HG03045 (cell line): ENCODE measurements at regions not wholly inside any gene's neighbourhood (a gene's known extent, or its start where the extent isn't known, plus 50 kb on each side); places are given as distances from the start of the nearest gene placed in this dataset.
"Not testable (repeated sequence)": the region's sequence is repeated elsewhere in the genome, so short reads cannot be mapped to it uniquely, and the experiment has no call there.

ENCODE experiments used
- ATAC-seq: cut with Tn5 transposase; IDR thresholded peaks from one replicate; pipeline ENCODE4 v1.9.1; 2021; ENCODE audit warnings: mild to moderate bottlenecking, moderate library complexity; ENCODE audit not compliant: unreplicated experiment

- not testable (repeated sequence) for ATAC-seq
Measured at GRCh38 chr5:34188001-34188822, 145.2 kb upstream of the C1QTNF3 start.

GRCh38 chr5:34189246-34189645 is 146.2 kb upstream of the C1QTNF3 start:
- not testable (repeated sequence) for ATAC-seq

GRCh38 chr5:34189752-34190411 is 146.9 kb upstream of the C1QTNF3 start:
- not testable (repeated sequence) for ATAC-seq

GRCh38 chr5:34190466-34190865 is 147.5 kb upstream of the C1QTNF3 start:
- not testable (repeated sequence) for ATAC-seq

DNA sequence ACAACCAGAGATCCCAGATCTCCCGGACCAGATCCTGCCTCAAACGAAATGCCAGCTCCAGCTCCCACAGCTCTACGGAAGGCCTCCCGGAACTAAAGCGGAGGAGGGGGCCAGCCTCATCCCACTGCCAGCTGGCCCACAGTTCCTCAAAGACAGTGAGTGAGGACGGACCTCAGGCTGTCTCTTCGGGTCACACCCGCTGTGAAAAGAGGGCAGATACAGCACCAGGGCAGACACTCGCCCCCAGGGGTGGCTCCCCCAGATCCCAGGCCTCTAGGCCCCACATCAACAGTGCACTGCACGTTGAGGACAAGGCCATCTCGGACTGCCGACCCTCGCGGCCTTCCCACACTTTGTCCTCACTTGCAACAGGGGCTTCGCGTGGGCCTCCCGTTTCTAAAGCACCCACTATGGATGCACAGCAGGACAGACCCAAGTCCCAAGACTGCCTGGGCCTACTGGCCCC is 148.3 kb upstream of the C1QTNF3 start:
- ATAC-seq: not testable (repeated sequence)

DNA sequence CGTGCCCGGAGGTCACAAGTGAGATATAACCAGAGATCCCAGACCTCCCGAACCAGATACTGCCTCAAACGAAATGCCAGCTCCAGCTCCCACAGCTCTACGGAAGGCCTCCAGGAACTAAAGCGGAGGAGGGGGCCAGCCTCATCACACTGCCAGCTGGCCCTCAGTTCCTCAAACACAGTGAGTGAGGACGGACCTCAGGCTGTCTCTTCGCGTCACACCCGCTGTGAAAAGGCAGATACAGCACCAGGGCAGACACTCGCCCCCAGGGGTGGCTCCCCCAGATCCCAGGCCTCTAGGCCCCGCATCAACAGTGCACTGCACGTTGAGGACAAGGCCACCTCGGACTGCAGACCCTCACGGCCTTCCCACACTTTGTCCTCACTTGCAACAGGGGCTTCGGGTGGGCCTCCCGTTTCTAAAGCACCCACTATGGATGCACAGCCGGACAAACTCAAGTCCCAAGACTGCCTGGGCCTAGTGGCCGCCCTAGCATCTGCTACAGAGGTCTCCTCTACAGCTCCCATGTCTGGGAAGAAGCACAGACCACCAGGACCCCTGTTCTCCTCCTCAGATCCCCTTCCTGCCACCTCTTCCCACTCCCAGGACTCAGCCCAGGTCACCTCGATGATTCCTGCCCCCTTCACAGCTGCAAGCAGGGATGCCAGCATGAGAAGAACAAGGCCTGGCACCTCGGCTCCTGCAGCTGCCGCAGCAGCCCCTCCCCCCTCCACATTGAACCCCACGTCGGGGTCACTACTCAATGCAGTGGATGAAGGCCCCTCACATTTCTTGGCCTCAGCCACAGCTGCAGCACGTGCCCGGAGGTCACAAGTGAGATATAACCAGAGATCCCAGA is 149.3 kb upstream of the C1QTNF3 start:
- ATAC-seq: not testable (repeated sequence)

DNA sequence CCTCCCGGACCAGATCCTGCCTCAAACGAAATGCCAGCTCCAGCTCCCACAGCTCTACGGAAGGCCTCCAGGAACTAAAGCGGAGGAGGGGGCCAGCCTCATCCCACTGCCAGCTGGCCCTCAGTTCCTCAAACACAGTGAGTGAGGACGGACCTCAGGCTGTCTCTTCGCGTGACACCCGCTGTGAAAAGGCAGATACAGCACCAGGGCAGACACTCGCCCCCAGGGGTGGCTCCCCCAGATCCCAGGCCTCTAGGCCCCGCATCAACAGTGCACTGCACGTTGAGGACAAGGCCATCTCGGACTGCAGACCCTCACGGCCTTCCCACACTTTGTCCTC is 149.9 kb upstream of the C1QTNF3 start:
- ATAC-seq: not testable (repeated sequence)

- ATAC-seq: not testable (repeated sequence)
Measured at GRCh38 chr5:34193297-34193696, 150.3 kb upstream of the C1QTNF3 start.

DNA sequence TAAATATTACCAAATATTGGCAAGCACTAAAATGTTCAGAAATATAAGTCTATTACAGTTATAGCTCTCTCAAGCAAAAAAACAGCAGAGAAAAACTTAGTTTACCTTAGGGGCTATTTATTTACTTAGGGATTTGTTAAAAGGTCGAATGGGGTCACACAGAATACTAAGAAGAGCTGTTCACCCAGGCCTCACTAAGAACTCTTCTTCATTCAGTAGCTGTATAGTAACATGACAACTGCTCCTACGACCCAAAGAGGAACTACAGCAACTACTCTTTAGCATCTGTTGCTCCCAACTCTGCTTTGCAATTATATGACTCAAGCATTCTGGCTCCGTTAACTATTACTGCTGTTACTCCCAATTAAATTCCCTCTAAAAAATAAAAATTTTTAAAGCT is 150.8 kb upstream of the C1QTNF3 start:
- not testable (repeated sequence) for ATAC-seq

DNA sequence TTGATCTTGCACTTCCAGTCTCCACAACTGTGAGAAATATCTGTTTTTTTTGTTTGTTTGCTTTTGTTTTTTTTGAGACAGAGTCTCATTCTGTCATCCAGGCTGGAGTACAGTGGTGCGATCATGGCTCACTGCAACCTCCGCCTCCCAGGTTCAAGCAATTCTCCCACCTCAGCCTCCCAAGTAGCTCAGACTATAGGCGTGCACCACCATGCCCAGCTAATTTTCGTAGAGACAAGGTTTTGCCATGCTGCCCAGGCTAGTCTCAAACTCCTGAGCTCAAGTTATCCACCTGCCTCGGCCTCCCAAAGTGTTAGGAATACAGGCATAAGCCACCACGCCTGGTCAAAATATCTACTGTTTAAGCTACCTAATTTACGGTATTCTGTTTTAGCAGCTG is 153.1 kb upstream of the C1QTNF3 start:
- not testable (repeated sequence) for ATAC-seq

DNA sequence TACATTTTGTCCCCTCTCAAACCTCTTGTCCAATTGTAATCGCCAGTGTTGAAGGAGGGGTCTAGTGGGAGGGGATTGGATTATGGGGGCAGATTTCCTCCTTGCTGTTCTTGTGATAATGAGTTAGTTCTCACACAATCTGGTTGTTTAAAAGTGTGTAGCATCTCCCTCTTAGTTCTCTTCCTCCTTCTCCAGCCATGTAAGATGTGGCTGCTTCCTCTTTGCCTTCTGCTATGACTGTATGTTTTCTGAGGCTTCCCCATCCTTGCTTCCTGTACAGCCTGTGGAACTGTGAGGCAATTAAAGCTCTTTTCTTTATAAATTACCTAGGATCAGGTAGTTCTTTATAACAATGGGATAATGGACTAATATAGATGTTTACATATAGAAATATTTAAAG is 162.3 kb upstream of the C1QTNF3 start:
- not testable (repeated sequence) for ATAC-seq

DNA sequence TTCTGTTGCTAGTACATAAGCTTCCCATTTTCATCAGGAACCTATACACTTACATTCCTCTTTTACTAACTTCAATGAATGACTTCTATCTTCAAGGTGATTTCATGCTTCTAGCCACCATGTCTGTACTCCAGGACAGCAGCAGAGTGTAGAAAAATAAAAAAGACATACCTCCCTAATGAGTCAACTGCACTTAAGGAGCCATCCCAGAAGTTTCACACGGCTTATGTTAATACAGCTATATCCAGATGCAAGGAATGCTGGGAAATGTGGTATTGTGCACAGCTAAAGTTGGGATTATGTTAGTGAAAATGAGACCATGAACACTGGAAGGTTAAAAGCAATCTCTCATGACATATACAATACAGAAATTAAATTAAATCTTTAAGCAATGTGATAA is 174.4 kb upstream of the C1QTNF3 start:
- ATAC-seq: not testable (repeated sequence)

GRCh38 chr5:34221329-34222073 is 178.5 kb upstream of the C1QTNF3 start:
- not testable (repeated sequence) for ATAC-seq

GRCh38 chr5:34223158-34223557 is 180.1 kb upstream of the C1QTNF3 start:
- not testable (repeated sequence) for ATAC-seq

DNA sequence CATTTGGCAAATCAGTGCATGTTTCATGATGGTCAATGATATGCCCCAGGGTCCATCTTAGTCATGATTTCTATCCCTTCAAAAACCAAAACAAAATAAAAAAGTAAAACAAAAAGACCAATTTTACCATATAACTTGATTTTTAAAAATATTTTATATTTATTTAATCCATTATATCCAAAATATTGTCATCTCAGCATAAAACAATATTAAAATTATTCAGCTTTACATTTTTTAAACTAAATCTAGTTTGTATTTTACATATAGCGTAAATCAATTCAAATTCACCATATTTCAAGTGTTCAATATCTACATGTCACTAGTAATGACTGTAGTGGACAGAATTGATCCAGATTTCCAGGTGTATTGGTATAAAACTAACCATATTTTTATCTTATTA is 187.4 kb upstream of the C1QTNF3 start:
- not testable (repeated sequence) for ATAC-seq

- not testable (repeated sequence) for ATAC-seq
Measured at GRCh38 chr5:34243802-34244201, 200.8 kb upstream of the C1QTNF3 start.

DNA sequence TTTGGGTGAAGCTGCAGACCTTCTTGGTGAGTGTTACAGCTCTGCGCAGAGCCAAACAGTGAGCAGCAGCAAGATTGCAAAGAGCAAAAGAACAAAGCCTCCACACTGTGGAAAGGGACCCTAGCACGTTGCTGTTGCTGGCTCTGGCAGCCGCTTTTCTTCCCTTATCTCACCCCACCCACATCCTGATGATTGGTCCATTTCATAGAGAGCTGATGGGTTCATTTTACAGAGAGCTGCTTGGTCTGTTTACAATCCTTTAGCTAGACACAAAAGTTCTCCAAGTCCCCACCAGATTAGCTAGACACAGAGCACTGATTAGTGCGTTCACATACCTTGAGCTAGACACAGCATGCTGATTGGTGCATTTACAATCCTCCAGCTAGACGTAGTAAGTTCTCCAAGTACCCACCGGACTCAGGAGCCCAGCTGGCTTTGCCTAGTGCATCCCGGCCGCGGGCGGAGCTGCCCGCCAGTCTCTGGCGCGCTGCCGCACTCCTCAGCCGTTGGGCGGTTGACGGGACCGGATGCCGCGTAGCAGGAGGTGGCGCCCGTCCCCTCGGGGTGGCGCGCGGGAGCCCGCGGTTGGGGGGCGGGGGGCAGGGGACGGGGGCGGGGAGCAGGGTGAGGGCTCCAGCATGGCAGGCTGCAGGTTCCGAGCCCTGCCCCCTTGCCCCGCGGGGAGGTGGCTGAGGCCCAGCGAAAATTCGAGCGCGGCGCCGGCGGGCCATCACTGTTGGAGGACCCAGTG is 201.4 kb upstream of the C1QTNF3 start:
- peak; percentile 77 for ATAC-seq

DNA sequence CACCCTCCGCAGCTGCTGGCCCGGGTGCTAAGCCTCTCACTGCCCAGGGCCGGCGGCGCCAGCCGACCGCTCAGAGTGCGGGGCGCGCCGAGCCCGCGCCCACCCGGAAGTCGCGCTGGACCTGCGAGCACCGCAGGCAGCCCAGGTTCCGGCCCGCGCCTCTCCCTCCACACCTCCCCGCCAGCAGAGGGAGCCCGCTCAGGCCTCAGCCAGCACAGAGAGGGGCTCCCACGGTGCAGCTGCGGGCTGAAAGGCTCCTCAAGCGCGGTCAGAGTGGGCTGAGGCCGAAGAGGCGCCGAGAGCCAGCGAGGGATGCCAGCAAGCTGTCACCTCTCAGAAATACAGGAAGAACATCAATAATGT is 202.0 kb upstream of the C1QTNF3 start:
- ATAC-seq: peak; percentile 86

DNA sequence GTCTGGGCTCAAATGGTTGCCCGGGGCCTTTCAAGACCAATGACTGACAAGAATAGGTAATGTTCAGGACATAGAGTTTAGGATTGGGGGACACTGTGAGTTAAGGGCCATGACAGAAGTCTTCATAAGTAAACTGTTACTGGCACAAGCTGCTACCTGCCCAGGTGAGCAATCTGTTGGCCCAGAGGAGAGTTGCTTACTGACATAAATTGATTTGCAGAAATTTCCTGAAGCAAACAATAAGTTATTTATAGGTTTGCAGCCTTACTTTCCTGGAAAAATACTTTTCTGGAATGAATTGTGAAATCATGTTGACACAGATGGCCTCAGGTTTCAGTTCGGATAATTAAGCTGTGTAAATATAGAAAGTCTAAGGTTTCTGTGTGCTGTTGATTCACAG is 202.8 kb upstream of the C1QTNF3 start:
- not testable (repeated sequence) for ATAC-seq

- not testable (repeated sequence) for ATAC-seq
Measured at GRCh38 chr5:34258598-34258997, 215.6 kb upstream of the C1QTNF3 start.
